ENCODE measurements at regions not wholly inside any gene's neighbourhood (a gene's known extent, or its start where the extent isn't known, plus 50 kb on each side); places are given as distances from the start of the nearest gene placed in this dataset.

GRCh38 chr4:4962928-4963327 lies 56.3 kb downstream of the CYTL1 start:
- no peak for DNase-seq

Measured in NCI-H526 treated with DMSO at 0.1 percent for 48 hours (cell line).